NCI-H748 (cell line): ENCODE measurements at regions not wholly inside any gene's neighbourhood (a gene's known extent, or its start where the extent isn't known, plus 50 kb on each side); places are given as distances from the start of the nearest gene placed in this dataset.

Source experiments
- DNase-seq: peaks from one replicate; lab custom pipeline; 2025; ENCODE audit not compliant: unreplicated experiment; lab: John Stamatoyannopoulos, UW

DNA sequence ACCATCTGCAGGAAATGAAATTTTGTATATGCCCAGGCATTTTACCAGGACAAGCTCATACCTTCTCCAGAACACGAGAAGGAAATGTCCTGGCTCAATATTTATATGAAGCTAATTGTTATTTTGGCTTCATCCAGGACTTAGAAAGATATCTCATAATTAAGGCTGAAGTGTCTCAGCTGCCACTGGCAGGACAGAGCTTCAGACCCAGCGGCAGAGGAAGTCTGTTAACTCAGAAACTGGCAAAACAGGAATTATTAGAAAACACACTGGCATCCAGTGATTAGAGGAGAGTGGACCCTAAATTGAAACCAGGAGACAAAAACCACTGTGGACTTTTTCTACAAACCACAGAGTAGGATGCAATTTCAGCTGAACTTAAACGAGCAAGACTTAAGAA, 329.7 kb downstream of the CYRIA start:
- DNase-seq: no peak

GRCh38 chr2:16335604-16335930, 330.1 kb downstream of the CYRIA start:
- DNase-seq: no peak

DNA sequence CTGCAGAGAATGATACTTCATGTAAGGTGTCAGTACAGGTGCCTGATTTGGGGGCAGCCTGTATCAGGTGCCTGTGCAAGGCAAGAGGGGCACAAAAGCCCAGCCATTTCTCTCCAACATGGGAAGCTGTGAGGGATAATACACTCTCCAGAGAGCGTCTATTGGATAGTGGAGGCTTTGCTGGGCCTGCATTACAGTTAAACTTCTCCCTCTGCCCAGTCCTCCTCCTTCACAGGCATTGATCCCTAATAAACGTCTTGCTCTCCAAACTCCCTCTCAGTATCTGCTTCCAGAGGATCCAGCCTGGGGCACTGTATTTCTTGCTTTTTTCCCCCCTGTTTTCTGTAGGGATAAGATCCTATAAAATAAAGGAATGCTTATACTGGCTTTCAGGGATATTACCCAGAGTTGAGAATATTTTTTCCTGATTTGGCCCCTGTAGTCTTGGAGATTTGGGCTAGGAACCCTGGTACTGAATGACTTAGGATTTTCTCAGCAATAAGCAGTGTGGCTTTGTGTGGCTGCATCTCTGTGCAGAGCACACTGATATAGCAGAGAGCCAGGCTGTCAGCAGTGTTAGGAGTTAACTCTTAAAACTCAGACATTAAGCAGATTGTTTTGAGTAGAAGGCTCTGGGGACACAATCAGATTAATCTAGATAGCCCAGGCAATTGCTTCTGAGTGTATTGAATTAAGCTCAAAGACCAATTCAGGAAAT, 330.6 kb downstream of the CYRIA start:
- no peak for DNase-seq

DNA sequence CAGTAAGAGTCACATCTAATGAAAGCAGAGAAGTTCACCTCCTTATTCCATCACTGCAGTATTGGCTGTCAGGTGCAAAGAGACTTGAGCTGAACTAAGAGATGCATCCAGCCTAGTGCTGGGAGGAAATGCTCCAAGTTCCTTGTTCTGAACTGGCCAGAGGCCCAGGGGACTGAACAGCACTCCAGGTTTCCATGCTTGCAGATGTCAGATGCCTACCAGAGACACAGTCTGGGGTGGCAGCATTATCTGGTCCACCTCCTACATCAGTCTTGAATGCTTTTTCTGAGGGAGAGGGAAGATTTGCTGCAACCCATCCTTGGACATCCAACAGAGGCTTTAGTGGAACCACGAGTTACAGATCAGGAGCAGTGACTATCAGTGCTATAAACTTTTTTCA, 331.3 kb downstream of the CYRIA start:
- DNase-seq: no peak

GRCh38 chr2:16333681-16334080, 332.0 kb downstream of the CYRIA start:
- no peak for DNase-seq

DNA sequence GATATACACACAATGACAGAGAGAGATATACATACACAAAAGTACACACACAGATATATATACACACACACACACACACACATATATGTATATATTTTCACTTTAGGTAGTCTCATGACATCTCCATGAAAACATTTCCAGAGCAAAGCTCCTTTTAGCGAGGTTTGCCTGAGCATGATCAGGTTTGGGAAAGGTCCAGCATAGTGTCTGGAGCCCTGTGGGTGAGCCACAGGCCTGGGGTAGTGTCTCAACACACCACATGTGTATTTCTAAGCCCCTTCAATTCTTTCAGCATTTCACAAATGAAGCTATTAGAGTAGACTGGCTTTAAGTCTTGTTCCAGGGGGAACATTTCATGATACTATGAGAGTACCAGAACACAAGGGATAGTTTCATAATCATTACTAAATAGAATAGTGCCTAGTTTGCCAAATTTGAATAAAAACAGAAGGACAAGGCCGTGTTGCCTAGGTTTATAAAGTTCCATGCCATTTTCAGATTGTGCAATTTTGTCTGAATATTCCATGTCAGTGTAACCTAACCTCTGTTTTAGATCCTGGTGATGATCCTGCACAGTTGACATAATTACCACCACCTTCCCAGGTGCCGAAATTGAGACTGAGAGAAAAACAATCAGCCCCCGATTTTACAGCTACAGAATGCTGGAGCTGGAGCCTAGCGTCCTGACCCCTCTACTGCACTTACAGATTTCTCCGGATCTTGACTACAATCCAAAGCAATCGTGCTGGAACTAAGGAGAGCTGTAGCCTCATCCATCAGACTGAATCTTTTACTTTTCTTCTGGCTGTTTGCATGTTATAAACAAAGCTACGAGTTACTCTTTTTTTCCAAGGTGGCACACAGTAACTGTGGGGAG, 332.7 kb downstream of the CYRIA start:
- no peak for DNase-seq

- no peak for DNase-seq
These were observed 333.9 kb downstream of the CYRIA start for GRCh38 chr2:16331772-16332171.

DNA sequence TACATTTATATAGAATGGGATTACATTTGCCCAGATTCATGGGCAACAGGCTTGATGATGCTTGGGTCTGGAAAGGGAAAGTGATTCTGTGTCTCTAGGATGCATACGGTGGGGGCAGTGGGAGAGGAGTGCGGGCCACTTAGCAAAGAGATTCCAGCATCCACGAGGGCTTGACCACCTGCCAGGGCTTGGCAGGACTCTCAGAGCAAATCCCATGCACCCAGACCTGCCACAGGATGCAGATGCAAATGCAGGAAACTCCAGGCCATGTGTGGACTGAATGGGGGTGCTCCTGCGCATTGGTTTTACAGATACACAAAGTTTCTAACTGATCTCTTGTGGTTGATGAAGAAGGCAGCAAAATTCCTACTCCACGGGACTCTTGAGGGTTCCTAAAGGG, 334.7 kb downstream of the CYRIA start:
- no peak for DNase-seq

DNA sequence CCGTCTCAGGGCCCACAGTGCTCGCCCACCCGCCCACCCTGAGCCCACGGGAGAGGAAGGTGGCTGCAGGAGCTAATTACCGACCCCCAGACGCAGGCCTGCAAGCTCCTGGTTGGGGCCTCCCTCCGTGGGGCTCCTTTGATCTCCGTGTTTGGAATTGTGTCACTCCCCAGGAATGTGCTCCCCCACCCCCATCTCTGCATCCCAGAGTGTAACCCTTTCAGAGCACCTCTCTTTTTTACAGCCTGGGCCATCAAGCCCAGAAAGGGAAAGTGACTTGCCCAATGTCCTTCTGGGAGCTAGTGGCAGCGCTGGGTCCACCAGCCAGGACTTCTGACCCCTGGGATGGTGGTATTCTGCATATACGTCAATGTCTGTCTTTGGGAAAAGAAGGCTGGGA, 335.1 kb downstream of the CYRIA start:
- no peak for DNase-seq

DNA sequence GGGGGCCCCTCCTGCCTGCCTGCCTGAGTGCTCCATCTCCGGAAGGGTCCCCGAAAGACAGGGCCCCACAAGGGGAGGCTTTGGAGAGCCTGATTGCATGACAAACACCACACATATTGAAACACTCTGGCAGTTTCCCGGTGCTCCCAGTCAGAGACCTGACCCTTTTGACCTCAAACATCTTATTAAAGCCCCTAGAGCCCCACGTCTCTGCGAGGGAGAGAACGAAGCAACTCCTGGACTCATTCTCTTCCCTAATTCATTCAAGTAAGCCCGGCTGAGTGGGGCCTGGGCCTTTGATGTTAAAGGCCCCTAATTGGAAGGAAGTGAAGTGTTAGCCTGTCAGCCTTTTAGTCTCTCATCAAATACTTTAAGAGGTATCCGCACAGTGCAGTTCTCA, 335.6 kb downstream of the CYRIA start:
- no peak for DNase-seq

DNA sequence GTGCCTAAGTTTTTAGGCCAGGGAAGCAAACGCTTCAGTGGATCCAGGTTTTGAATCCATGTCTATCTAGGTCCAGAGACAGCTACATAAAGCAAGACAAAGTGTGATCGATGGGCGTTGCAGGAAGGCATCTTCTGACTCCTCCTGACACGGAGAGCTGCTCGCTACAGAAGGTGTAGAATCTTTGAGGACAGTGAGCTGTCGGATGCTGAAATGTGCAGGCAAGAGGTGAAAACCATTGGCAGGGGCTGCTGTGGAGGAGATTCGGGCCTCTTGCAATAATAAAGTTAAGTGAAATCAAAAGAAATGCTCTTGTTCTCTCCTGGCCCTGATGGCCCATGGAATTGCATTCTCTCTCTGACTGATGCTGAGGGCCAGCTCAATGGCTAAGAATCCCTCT, 336.2 kb downstream of the CYRIA start:
- no peak for DNase-seq

DNA sequence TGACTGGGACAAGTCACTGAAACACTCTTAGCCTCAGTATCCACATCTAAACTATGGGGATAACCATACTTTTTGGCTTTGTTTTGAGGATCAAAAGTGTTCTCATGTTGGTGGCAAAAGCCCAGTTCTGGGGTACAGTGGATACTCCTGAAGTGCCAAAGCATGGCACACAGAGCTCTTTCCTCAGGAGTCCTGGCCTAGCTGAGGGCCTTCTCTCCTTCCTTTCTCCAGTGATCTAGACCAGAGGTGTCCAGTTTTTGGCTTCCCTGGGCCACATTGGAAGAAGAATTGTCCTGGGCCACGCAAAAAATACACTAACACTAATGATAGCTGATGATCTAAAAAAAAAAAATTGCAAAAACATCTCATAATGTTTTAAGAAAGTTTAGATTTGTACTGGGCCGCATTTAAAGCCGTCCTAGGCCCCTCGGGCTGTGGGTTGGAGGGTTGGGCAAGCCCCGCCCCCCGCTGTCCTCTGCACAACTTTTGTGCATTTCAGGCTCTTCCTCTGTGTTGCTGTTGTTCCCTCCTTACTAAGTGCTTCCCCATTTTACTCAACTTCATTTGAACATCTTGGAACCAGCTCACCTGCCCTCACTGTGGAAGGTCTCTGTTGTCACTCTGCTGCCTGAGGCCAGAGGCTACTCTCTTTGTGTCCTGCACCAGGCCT, 337.0 kb downstream of the CYRIA start:
- no peak for DNase-seq

DNA sequence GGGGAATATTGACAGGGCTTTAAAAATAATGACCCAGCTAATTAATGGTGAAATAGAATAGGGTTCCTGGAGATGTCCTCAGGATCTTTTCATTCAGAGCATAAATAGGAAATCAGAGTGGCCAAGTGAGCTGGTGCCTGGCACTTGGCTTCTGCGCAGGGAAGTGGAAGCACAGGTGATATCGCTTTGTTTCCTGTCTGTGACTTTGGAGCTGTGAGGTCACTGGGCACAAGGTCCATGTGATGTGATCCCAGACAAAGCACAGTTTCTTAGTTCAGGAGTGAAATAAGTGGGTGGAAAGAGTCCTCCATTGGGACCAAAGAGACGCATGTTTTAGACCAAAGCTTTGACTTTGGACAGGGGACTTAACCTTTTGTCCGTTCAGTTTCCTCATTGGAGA, 338.3 kb downstream of the CYRIA start:
- peak; percentile 26 for DNase-seq

GRCh38 chr2:16326711-16327300, 338.8 kb downstream of the CYRIA start:
- no peak for DNase-seq

DNA sequence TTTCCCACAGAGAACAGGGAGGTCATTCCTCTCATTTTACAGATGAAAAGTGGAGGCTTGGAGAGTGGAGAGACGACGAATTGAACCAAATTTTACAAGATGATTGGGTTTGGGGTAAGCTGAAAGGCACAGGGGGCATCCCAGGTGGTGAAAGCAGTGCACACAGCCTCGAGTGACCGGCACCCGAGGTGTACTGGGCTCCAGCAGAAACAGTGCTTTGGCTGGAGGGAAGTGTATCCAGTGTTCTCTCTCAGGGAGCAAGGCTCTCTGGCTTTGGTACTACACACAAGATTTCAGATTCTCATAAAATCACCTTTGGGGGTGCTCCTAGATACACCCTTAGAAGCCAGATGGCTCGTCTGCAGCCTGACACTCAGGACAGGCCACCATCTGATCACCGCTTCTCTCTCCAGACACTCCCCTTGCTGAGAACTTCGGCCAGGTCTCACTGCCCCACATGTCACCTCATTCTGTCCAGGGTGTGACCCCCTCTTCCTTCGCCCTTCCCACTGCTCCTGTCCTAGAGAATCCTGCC, 339.6 kb downstream of the CYRIA start:
- DNase-seq: no peak

DNA sequence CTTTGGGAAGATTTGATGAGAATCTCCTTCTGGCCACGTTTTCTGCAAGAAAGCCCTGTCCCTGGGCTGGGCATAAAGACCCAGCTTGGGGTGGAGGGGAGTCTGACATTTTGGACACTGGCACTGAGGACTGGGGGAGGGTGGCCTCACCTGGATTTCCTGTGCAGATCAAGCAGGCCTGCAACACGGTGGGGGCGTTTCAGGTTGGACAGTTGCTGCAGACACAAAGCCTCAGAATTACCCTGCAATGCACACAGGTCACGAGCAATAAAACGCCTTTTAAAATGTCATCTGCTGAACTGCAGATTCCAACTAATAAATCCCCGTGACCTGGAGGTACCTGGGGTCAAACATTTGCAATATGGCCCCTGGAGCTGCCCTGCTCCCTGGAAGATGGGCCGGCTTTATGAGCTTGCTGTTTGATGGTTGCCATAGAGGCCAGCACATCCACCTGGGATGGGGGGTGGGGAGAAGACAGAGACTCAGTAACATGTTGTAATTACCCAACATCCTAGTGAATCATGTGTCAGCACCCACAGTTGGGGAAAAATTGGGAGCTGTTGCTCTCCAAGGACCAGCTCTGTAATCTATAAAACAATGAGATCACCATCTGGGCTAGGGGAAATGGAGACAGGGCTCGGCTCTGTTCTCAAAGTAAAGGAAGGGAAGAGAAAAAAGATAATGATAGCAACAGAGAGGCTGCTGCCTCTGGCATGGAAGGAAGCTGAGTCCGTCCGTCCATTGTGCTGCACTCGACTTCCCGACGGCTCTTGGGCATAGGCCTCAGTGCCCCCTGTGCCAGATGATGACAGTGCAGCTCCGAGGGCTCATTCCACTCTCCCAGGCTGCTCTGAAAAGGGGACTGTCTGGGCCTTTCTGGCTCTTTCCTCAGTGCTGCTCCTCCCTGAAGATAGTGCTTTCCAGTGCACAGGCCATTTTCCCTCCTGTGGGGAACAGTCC, 340.3 kb downstream of the CYRIA start:
- no peak for DNase-seq

DNA sequence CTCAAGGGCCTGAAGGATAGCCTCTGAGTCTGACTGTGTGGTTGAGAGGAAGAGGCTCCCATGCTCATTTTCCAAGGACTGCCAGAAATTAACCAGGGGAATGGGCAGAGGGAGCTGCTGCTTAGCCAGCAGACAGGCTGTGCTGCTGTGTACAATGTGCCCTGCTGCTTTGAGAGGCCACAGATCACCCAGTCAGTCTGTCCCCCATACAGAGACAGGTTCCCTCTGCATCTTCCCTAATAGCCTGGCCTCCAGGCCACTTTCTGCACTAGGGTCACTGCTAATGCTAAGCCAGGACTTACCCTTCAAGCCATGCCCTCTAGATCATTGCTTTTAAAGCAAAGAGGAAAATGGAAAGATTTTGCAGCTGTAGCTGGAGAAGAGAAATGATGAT, 341.1 kb downstream of the CYRIA start:
- DNase-seq: no peak

DNA sequence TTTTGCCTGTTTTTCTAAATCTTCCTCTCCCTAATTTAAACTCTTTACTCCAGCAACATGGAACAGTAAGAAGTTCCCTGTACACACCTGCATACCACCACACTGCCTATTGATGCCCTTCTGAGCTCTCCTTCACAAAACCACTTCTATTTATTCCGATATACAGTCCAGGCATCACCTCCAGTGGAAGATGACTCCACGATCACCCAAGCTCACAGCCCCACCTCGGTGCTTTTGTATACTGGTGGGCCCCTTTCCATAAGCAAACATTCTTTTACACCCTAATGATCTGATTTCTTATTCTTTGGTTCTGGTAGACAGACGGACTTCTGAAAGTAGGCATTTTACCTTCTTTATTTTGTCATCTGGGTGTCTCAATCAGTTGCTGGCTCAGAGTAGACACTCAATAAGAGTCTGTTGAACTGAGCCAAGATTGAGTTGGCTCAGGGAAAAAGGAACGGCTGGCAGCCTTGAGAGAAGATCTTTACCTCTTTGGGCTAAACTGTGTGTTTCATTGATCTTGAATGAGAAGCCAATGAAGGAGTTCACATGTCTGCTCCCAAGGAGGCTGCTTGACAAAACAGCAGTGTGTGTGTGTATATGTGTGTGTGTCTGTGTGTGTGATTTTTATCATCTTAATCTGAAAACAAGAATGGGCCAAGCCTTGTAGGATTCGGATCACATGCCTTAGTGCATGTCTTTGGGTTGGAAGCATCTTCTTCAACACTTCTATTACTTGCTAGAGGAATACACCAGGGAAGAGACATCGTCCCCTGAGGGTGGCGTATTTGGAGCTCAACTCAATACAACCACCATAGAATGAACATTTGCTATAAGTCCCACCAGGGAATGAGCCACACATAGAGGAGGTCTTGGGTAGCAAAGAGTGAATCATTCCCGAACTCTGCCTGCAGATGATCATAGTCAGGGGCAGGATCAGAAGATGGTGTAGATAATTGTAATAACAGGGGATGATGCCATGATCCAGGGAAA, 341.8 kb downstream of the CYRIA start:
- no peak for DNase-seq

DNA sequence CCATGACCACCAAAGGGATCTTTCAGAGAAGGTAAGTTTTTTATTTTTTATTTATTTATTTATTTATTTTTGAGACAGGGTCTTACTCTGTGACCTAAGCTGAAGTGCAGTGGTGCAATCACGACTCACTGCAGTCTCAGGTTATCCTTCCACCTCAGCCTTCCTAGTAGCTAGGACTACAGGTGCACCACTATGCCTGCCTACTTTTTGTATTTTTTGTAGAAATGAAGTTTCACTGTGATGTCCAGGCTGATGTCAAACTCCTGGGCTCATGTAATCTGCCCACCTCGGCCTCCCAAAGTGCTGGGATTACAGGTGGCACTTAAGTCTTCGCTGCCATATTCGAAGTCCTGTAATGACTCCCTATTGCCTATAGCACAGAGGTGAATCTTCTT, 342.5 kb downstream of the CYRIA start:
- no peak for DNase-seq
